ENCODE measurements at regions not wholly inside any gene's neighbourhood (a gene's known extent, or its start where the extent isn't known, plus 50 kb on each side); places are given as distances from the start of the nearest gene placed in this dataset.
"Not testable (repeated sequence)": the region's sequence is repeated elsewhere in the genome, so short reads cannot be mapped to it uniquely, and the experiment has no call there.

DNA sequence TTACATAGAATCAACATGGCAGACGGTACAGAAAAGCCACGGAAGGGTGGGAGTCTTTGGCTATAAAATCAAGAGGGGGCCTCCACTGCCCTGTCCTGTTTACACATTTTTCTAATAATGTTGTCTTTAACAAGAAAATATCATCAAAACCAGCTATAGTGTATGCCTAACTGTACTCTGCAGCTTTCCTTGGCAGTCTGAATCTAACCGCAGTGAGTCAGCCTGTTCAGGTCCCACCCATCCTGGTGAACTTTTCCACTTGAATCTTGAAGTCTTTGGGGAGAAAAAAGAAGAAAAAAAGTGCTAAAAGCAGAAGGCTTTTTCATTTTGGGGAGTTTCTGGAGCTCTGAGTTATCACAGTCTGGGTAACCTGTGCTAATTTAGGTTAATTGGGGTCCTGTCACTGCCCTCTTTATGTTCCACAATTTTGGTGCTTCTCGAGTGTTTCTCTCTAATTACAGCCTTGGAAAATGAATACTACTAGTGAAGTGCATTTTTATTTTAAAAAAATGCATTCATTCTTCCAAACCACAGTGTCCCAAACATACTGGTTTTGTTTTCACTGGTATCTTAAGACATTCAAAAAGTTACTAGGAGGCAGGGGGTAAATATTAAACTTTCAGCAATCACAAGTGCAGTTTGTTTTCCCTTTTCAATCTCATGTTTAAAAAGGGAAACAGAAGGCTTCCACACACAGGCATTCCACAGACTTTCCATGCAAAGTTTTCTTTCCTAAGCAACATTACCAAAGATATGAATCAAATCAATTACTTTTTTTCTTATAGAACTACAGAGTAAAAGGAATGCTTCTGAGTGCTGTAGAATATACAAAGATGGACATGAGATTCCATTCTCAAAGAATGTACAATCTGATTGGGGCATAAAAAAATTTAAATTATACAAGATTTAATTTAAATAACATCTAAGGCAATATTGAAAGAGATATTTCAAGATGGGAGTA is 86.8 kb upstream of the SEC22B start:
- H3K14ac ChIP-seq (ENCODE audit: low read length); H3K4me3 ChIP-seq (ENCODE audit: low read depth, low read length); H2AK5ac ChIP-seq (ENCODE audit: low read length); H3K23ac ChIP-seq (ENCODE audit: low read length); H2BK12ac ChIP-seq (ENCODE audit: low read length); H4K8ac ChIP-seq (ENCODE audit: low read depth, low read length); H3K9ac ChIP-seq (ENCODE audit: low read length); H2BK120ac ChIP-seq (ENCODE audit: insufficient read depth, low read length, poor library complexity); H3K36me3 ChIP-seq (ENCODE audit: control insufficient read depth in 1 of 2, insufficient read depth in 2 of 2, low read length in 2 of 2); H4K91ac ChIP-seq (ENCODE audit: low read depth, low read length); DNase-seq; H3K79me2 ChIP-seq (ENCODE audit: control insufficient read depth, insufficient read depth, low read length, poor library complexity); H2BK5ac ChIP-seq (ENCODE audit: low read depth, low read length, poor library complexity); H3K18ac ChIP-seq (ENCODE audit: low read length); H3K4me1 ChIP-seq (ENCODE audit: control insufficient read depth in 1 of 2, insufficient read depth in 2 of 2, low read length in 2 of 2); H3K27me3 ChIP-seq (ENCODE audit: insufficient read depth, low read length); H4K12ac ChIP-seq (ENCODE audit: low read depth, low read length); H3K79me1 ChIP-seq (ENCODE audit: low read length); H3K27ac ChIP-seq (ENCODE audit: low read depth, low read length); H3K4ac ChIP-seq (ENCODE audit: low read depth, low read length); H2AFZ ChIP-seq (ENCODE audit: insufficient read depth, low read length, poor library complexity); H3K9me3 ChIP-seq (ENCODE audit: insufficient read depth, low read depth, low read length); H3K4me2 ChIP-seq (ENCODE audit: low read length): not testable (repeated sequence)
- no CpG with 5 or more reads among the region's 4 CpGs for WGBS (ENCODE audit: extremely low coverage, insufficient coverage, insufficient read length)

DNA sequence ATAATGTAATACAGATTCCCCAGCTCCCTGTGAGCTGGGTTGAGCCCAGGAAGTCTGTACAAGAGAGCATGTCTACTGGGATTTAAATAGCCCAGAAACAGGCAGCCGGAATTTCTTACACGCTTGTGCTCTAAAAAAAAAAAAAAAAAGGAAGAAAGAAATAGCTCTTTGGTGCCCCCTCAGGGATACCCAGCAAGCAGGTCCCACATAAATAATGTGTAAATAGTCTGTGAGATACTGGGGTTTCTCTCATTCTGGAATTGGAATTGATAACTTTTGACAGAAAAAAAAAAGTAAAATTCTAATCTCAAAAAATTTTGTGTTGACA is 81.4 kb upstream of the SEC22B start:
- H3K79me1 ChIP-seq (ENCODE audit: low read length); H4K12ac ChIP-seq (ENCODE audit: low read depth, low read length); H3K4me3 ChIP-seq (ENCODE audit: low read depth, low read length); H3K27ac ChIP-seq (ENCODE audit: low read depth, low read length); H3K14ac ChIP-seq (ENCODE audit: low read length); H3K4me2 ChIP-seq (ENCODE audit: low read length); H2BK12ac ChIP-seq (ENCODE audit: low read length); H2AFZ ChIP-seq (ENCODE audit: insufficient read depth, low read length, poor library complexity); H3K79me2 ChIP-seq (ENCODE audit: control insufficient read depth, insufficient read depth, low read length, poor library complexity); H3K18ac ChIP-seq (ENCODE audit: low read length); H3K36me3 ChIP-seq (ENCODE audit: control insufficient read depth in 1 of 2, insufficient read depth in 2 of 2, low read length in 2 of 2); H3K4ac ChIP-seq (ENCODE audit: low read depth, low read length); H2BK120ac ChIP-seq (ENCODE audit: insufficient read depth, low read length, poor library complexity); H3K9ac ChIP-seq (ENCODE audit: low read length); H3K9me3 ChIP-seq (ENCODE audit: insufficient read depth, low read depth, low read length); DNase-seq; H2AK5ac ChIP-seq (ENCODE audit: low read length); H4K91ac ChIP-seq (ENCODE audit: low read depth, low read length); H3K23ac ChIP-seq (ENCODE audit: low read length); H3K4me1 ChIP-seq (ENCODE audit: control insufficient read depth in 1 of 2, insufficient read depth in 2 of 2, low read length in 2 of 2); H2BK5ac ChIP-seq (ENCODE audit: low read depth, low read length, poor library complexity); H3K27me3 ChIP-seq (ENCODE audit: insufficient read depth, low read length); H4K8ac ChIP-seq (ENCODE audit: low read depth, low read length): not testable (repeated sequence)
- WGBS (ENCODE audit: extremely low coverage, insufficient coverage, insufficient read length): no CpG with 5 or more reads among the region's 2 CpGs

DNA sequence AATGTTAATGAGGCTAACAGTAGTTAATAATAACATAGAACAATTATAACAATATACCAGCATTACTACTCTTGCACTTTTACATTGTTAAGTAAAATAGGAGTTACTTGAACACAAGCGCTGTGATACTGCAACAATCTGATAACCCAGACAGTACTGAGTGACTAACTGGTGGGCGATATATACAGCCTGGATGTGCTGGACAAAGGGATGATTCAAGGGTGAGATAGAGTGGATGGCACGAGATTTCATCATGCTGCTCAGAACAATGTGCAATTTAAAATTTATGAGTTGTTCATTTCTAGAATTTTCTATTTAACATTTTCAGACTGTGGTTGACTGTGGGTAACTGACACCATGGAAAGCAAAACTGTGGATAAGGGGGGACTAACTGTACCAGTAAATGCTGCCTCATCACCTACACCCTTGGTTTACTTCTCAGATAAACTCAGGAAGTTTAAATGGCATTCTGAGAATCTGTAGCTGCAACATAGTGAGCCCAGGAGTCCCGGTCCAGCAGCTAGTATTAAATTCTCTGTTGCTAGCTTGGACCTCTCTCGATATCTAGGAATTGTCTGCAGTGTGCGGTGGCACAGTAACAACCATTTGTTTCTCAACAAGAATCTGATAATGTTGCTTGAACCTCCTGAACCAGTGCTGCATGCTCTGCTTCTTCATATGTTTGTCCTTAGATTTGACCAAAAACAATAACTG is 80.9 kb upstream of the SEC22B start:
- not testable (repeated sequence) for H2BK120ac ChIP-seq (ENCODE audit: insufficient read depth, low read length, poor library complexity); DNase-seq; H3K18ac ChIP-seq (ENCODE audit: low read length); H3K4me1 ChIP-seq (ENCODE audit: control insufficient read depth in 1 of 2, insufficient read depth in 2 of 2, low read length in 2 of 2); H3K4me2 ChIP-seq (ENCODE audit: low read length); H4K8ac ChIP-seq (ENCODE audit: low read depth, low read length); H4K91ac ChIP-seq (ENCODE audit: low read depth, low read length); H3K27ac ChIP-seq (ENCODE audit: low read depth, low read length); H3K4me3 ChIP-seq (ENCODE audit: low read depth, low read length); H2BK5ac ChIP-seq (ENCODE audit: low read depth, low read length, poor library complexity); H2AK5ac ChIP-seq (ENCODE audit: low read length); H3K9me3 ChIP-seq (ENCODE audit: insufficient read depth, low read depth, low read length); H2AFZ ChIP-seq (ENCODE audit: insufficient read depth, low read length, poor library complexity); H3K23ac ChIP-seq (ENCODE audit: low read length); H2BK12ac ChIP-seq (ENCODE audit: low read length); H3K79me2 ChIP-seq (ENCODE audit: control insufficient read depth, insufficient read depth, low read length, poor library complexity); H3K9ac ChIP-seq (ENCODE audit: low read length); H4K12ac ChIP-seq (ENCODE audit: low read depth, low read length); H3K14ac ChIP-seq (ENCODE audit: low read length); H3K4ac ChIP-seq (ENCODE audit: low read depth, low read length); H3K36me3 ChIP-seq (ENCODE audit: control insufficient read depth in 1 of 2, insufficient read depth in 2 of 2, low read length in 2 of 2); H3K79me1 ChIP-seq (ENCODE audit: low read length); H3K27me3 ChIP-seq (ENCODE audit: insufficient read depth, low read length)
- no CpG with 5 or more reads among the region's 6 CpGs for whole genome bisulfite sequencing (ENCODE audit: extremely low coverage, insufficient coverage, insufficient read length)

DNA sequence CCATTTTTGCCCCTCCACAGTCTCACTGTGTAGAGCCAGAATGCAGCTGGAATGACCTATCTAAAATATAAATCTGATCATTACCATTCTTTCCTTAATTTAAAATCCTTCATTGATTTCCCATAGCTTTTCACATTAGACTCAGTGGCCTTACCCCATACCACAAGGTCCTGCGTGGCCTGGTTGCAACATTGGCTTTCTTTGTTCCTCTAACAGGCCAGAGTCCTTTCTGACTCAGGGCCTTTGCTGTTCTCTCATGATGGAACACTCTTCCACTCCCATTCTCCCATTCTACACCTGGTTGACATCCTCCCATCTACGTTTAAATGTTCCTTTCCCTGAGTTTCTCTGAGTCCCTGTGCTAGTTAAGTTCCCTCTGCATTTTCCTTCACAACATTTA is 74.4 kb upstream of the SEC22B start:
- H3K18ac ChIP-seq (ENCODE audit: low read length); H2AK5ac ChIP-seq (ENCODE audit: low read length); H2BK12ac ChIP-seq (ENCODE audit: low read length); H4K8ac ChIP-seq (ENCODE audit: low read depth, low read length); H3K79me1 ChIP-seq (ENCODE audit: low read length); H3K4me2 ChIP-seq (ENCODE audit: low read length); H3K9ac ChIP-seq (ENCODE audit: low read length); H3K9me3 ChIP-seq (ENCODE audit: insufficient read depth, low read depth, low read length); H3K27ac ChIP-seq (ENCODE audit: low read depth, low read length); H3K4me3 ChIP-seq (ENCODE audit: low read depth, low read length); H3K79me2 ChIP-seq (ENCODE audit: control insufficient read depth, insufficient read depth, low read length, poor library complexity); H2AFZ ChIP-seq (ENCODE audit: insufficient read depth, low read length, poor library complexity); H3K4ac ChIP-seq (ENCODE audit: low read depth, low read length); H4K12ac ChIP-seq (ENCODE audit: low read depth, low read length); H3K14ac ChIP-seq (ENCODE audit: low read length); H2BK5ac ChIP-seq (ENCODE audit: low read depth, low read length, poor library complexity); DNase-seq; H3K27me3 ChIP-seq (ENCODE audit: insufficient read depth, low read length); H3K23ac ChIP-seq (ENCODE audit: low read length); H3K36me3 ChIP-seq (ENCODE audit: control insufficient read depth in 1 of 2, insufficient read depth in 2 of 2, low read length in 2 of 2); H4K91ac ChIP-seq (ENCODE audit: low read depth, low read length); H3K4me1 ChIP-seq (ENCODE audit: control insufficient read depth in 1 of 2, insufficient read depth in 2 of 2, low read length in 2 of 2); H2BK120ac ChIP-seq (ENCODE audit: insufficient read depth, low read length, poor library complexity): not testable (repeated sequence)
- WGBS (ENCODE audit: extremely low coverage, insufficient coverage, insufficient read length): no CpG with 5 or more reads among the region's 2 CpGs
